ENCODE measurements at regions not wholly inside any gene's neighbourhood (a gene's known extent, or its start where the extent isn't known, plus 50 kb on each side); places are given as distances from the start of the nearest gene placed in this dataset.

DNA sequence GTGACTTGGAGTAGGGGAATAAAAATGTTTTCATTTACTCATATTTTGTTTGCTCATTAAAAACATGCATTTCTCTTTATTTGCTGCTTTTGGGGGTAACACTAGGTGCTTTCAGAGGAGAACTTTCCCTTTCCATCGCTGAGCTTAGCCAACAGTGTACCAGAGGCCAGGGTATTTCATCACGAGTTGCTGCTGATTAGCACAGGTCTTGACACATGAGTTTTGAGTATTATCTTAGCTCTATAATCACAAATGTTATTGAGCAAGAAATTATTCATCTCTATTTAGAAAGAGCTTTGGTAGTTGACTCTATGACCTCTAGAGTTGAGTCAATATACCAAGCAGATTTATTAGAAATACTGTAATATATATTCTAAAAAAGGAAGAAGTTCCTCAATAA, 375.9 kb downstream of the NXPH1 start:
- DNase-seq (ENCODE audit: low read depth) (no peak), FAIRE-seq (no peak)
- Histone ChIP-seq H3K9ac (ENCODE audit: low read length) (no peak overlapping the region), H3K27ac (ENCODE audit: low read depth, low read length) (no peak overlapping the region), H3K4me1 (ENCODE audit: insufficient read depth, low read length) (no peaks in the 10 kb centered on the region), H3K9me3 (ENCODE audit: insufficient read depth, low read depth, low read length) (no peaks in the 10 kb centered on the region), H3K4me2 (ENCODE audit: low read length) (no peak overlapping the region), H3K36me3 (ENCODE audit: insufficient read depth, low read length) (no peaks in the 10 kb centered on the region), H3K27me3 (ENCODE audit: insufficient read depth, low read length) (no peaks in the 10 kb centered on the region), H2AFZ (ENCODE audit: low read depth, low read length) (no peak overlapping the region), H3K4me3 (ENCODE audit: insufficient read depth, low read depth, low read length) (no peak overlapping the region), H3K79me2 (ENCODE audit: insufficient read depth, low read length) (no peaks in the 10 kb centered on the region), H4K20me1 (ENCODE audit: insufficient read depth, low read length) (no peaks in the 10 kb centered on the region)
- no peaks in the 10 kb centered on the region for H3K4me1 Mint-ChIP-seq (ENCODE audit: low read depth, unreplicated experiment)
- H3K9me3 Mint-ChIP-seq (ENCODE audit: unreplicated experiment) = no peaks in the 10 kb centered on the region
- no peak for TF ChIP-seq EZH2 (IDR thresholded peaks at IDR 0.05; ENCODE audit: insufficient read depth, low read length)
- TF ChIP-seq, protein P1, sequence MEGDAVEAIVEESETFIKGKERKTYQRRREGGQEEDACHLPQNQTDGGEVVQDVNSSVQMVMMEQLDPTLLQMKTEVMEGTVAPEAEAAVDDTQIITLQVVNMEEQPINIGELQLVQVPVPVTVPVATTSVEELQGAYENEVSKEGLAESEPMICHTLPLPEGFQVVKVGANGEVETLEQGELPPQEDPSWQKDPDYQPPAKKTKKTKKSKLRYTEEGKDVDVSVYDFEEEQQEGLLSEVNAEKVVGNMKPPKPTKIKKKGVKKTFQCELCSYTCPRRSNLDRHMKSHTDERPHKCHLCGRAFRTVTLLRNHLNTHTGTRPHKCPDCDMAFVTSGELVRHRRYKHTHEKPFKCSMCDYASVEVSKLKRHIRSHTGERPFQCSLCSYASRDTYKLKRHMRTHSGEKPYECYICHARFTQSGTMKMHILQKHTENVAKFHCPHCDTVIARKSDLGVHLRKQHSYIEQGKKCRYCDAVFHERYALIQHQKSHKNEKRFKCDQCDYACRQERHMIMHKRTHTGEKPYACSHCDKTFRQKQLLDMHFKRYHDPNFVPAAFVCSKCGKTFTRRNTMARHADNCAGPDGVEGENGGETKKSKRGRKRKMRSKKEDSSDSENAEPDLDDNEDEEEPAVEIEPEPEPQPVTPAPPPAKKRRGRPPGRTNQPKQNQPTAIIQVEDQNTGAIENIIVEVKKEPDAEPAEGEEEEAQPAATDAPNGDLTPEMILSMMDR (IDR thresholded peaks at IDR 0.05; ENCODE audit: insufficient read depth, low read depth, low read length) = no peak
- no peaks in the 10 kb centered on the region for H3K27me3 Mint-ChIP-seq (ENCODE audit: low read depth, unreplicated experiment)
- H3K4me3 Mint-ChIP-seq (ENCODE audit: unreplicated experiment) = no peak overlapping the region
- H3K36me3 Mint-ChIP-seq (ENCODE audit: low read depth, unreplicated experiment) = no peaks in the 10 kb centered on the region
- H3K27ac Mint-ChIP-seq (ENCODE audit: unreplicated experiment) = no peak overlapping the region

- Histone ChIP-seq H3K4me2 (ENCODE audit: low read length) (no peak overlapping the region), H3K27ac (ENCODE audit: low read depth, low read length) (no peak overlapping the region), H4K20me1 (ENCODE audit: insufficient read depth, low read length) (no peaks in the 10 kb centered on the region), H3K27me3 (ENCODE audit: insufficient read depth, low read length) (no peaks in the 10 kb centered on the region), H3K9ac (ENCODE audit: low read length) (no peak overlapping the region), H2AFZ (ENCODE audit: low read depth, low read length) (no peak overlapping the region), H3K36me3 (ENCODE audit: insufficient read depth, low read length) (no peaks in the 10 kb centered on the region), H3K79me2 (ENCODE audit: insufficient read depth, low read length) (no peaks in the 10 kb centered on the region), H3K4me1 (ENCODE audit: insufficient read depth, low read length) (no peaks in the 10 kb centered on the region), H3K4me3 (ENCODE audit: insufficient read depth, low read depth, low read length) (no peak overlapping the region), H3K9me3 (ENCODE audit: insufficient read depth, low read depth, low read length) (no peaks in the 10 kb centered on the region)
- Mint-ChIP-seq H3K27me3 (ENCODE audit: low read depth, unreplicated experiment) (no peaks in the 10 kb centered on the region), H3K9me3 (ENCODE audit: unreplicated experiment) (peaks cover under 1% of the 10 kb centered on the region), H3K4me3 (ENCODE audit: unreplicated experiment) (no peak overlapping the region), H3K36me3 (ENCODE audit: low read depth, unreplicated experiment) (no peaks in the 10 kb centered on the region), H3K27ac (ENCODE audit: unreplicated experiment) (no peak overlapping the region), H3K4me1 (ENCODE audit: low read depth, unreplicated experiment) (no peaks in the 10 kb centered on the region)
- no peak for FAIRE-seq
- TF ChIP-seq, protein P1 (IDR thresholded peaks at IDR 0.05; ENCODE audit: insufficient read depth, low read depth, low read length) = no peak
- no peak for TF ChIP-seq EZH2 (IDR thresholded peaks at IDR 0.05; ENCODE audit: insufficient read depth, low read length)
- no peak for DNase-seq (ENCODE audit: low read depth)
Measured at GRCh38 chr7:8817448-8818036, 384.1 kb downstream of the NXPH1 start.

- H3K9me3 Mint-ChIP-seq (ENCODE audit: unreplicated experiment) = peaks cover 2% of the 10 kb centered on the region
- Histone ChIP-seq H3K9ac (ENCODE audit: low read length) (no peak overlapping the region), H3K9me3 (ENCODE audit: insufficient read depth, low read depth, low read length) (no peaks in the 10 kb centered on the region), H2AFZ (ENCODE audit: low read depth, low read length) (no peak overlapping the region), H3K4me2 (ENCODE audit: low read length) (no peak overlapping the region), H3K36me3 (ENCODE audit: insufficient read depth, low read length) (no peaks in the 10 kb centered on the region), H3K4me3 (ENCODE audit: insufficient read depth, low read depth, low read length) (no peak overlapping the region), H4K20me1 (ENCODE audit: insufficient read depth, low read length) (no peaks in the 10 kb centered on the region), H3K27me3 (ENCODE audit: insufficient read depth, low read length) (no peaks in the 10 kb centered on the region), H3K4me1 (ENCODE audit: insufficient read depth, low read length) (no peaks in the 10 kb centered on the region), H3K79me2 (ENCODE audit: insufficient read depth, low read length) (no peaks in the 10 kb centered on the region), H3K27ac (ENCODE audit: low read depth, low read length) (no peak overlapping the region)
- no peaks in the 10 kb centered on the region for H3K27me3 Mint-ChIP-seq (ENCODE audit: low read depth, unreplicated experiment)
- H3K36me3 Mint-ChIP-seq (ENCODE audit: low read depth, unreplicated experiment) = no peaks in the 10 kb centered on the region
- no peaks in the 10 kb centered on the region for H3K4me1 Mint-ChIP-seq (ENCODE audit: low read depth, unreplicated experiment)
- TF ChIP-seq EZH2 (IDR thresholded peaks at IDR 0.05; ENCODE audit: insufficient read depth, low read length) = no peak
- TF ChIP-seq, protein P1 (IDR thresholded peaks at IDR 0.05; ENCODE audit: insufficient read depth, low read depth, low read length) = no peak
- no peak for FAIRE-seq
- DNase-seq (ENCODE audit: low read depth) = no peak
- no peak overlapping the region for H3K4me3 Mint-ChIP-seq (ENCODE audit: unreplicated experiment)
- H3K27ac Mint-ChIP-seq (ENCODE audit: unreplicated experiment) = no peak overlapping the region
Measured at GRCh38 chr7:8818406-8818805, 385.0 kb downstream of the NXPH1 start.

Measured in astrocyte (in vitro differentiated cells and primary cell).